ENCODE measurements at regions not wholly inside any gene's neighbourhood (a gene's known extent, or its start where the extent isn't known, plus 50 kb on each side); places are given as distances from the start of the nearest gene placed in this dataset.

DNA sequence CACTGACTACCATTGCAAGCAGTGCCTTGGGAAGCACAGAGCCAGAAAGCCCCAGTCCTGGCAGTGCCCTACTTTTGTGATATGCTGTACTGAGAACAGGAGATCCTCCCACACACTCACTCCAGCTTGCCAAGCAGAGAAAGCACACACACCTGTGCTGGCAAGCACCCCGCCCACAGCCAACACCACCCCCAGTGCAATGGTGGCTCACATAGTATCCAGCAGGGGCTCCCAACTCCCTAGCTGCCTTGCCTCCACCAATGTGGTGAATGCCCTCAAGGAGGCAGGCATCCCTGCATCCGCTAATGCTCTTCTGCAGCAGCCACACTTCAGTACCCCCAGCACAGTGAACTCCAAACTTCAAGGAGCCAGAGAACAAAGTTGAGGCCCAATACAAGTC, 1655.8 kb downstream of the SUCLG1 start:
- TF ChIP-seq EZH2phosphoT487 (IDR thresholded peaks at IDR 0.05; ENCODE audit: low read length), result no peak
- TF ChIP-seq, protein P1, sequence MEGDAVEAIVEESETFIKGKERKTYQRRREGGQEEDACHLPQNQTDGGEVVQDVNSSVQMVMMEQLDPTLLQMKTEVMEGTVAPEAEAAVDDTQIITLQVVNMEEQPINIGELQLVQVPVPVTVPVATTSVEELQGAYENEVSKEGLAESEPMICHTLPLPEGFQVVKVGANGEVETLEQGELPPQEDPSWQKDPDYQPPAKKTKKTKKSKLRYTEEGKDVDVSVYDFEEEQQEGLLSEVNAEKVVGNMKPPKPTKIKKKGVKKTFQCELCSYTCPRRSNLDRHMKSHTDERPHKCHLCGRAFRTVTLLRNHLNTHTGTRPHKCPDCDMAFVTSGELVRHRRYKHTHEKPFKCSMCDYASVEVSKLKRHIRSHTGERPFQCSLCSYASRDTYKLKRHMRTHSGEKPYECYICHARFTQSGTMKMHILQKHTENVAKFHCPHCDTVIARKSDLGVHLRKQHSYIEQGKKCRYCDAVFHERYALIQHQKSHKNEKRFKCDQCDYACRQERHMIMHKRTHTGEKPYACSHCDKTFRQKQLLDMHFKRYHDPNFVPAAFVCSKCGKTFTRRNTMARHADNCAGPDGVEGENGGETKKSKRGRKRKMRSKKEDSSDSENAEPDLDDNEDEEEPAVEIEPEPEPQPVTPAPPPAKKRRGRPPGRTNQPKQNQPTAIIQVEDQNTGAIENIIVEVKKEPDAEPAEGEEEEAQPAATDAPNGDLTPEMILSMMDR (IDR thresholded peaks at IDR 0.05; ENCODE audit: low read length), result no peak
